HEK293 (cell line): ENCODE measurements at regions not wholly inside any gene's neighbourhood (a gene's known extent, or its start where the extent isn't known, plus 50 kb on each side); places are given as distances from the start of the nearest gene placed in this dataset.
A peak's percentile ranks its signal among the peaks of the same experiment; 100 is the strongest.

ENCODE experiments used
- CTCF ChIA-PET: fragments of 350-600 bp; formaldehyde crosslinking; extraction: SDS; loops from one replicate; lab custom pipeline; 2021; ENCODE audit warnings: antibody characterized with exemption; lab: Yijun Ruan, JAX
- POLR2A ChIA-PET: fragments of 300-600 bp; formaldehyde crosslinking; extraction: SDS; loops from one replicate; lab custom pipeline; 2020; ENCODE audit warnings: antibody characterized with exemption, inconsistent platforms; lab: Yijun Ruan, JAX
- H3K27ac ChIP-seq: fragments of 200-500 bp; sonication (Bioruptor generic); 2 replicates; pipeline ENCODE4 v1.5.1; 2014; ENCODE audit warnings: low read depth, low read length, control low read depth, inconsistent platforms; ENCODE audit errors: extremely low read depth
- H3K36me3 ChIP-seq, 2 experiments: fragments of 200-500 bp in 1 of 2; sonication (Bioruptor generic) in 1 of 2; 1 replicate in 1 of 2; 2 replicates in 1 of 2; pipeline ENCODE4 v1.5.1; 2014 to 2017; ENCODE audit warnings: inconsistent platforms in 2 of 2, low read length in 2 of 2; ENCODE audit not compliant: control insufficient read depth in 2 of 2, insufficient read depth in 1 of 2
- H3K4me1 ChIP-seq: fragments of 200-500 bp; sonication (Bioruptor generic); 2 replicates; pipeline ENCODE4 v1.5.1; 2014; ENCODE audit warnings: mild to moderate bottlenecking, low read length, inconsistent platforms; ENCODE audit not compliant: control insufficient read depth, insufficient read depth
- H3K4me3 ChIP-seq: 2 replicates; pipeline ENCODE4 v1.5.1; 2011; ENCODE audit warnings: low read depth, mild to moderate bottlenecking, control low read depth, low read length, moderate library complexity
- H3K9me3 ChIP-seq: fragments of 200-500 bp; sonication (Bioruptor generic); 2 replicates; pipeline ENCODE4 v1.5.1; 2014; ENCODE audit warnings: low read depth, low read length, inconsistent platforms; ENCODE audit not compliant: control insufficient read depth, insufficient read depth
- KLF16 ChIP-seq: fragments of 450-650 bp; formaldehyde crosslinking; IDR thresholded peaks from 2 replicates; pipeline ENCODE4 v1.5.1; 2017; ENCODE audit warnings: missing biosample characterization, missing genetic modification characterization
- SCRT2 ChIP-seq: fragments of 450-650 bp; formaldehyde crosslinking; IDR thresholded peaks from 2 replicates; pipeline ENCODE4 v1.5.1; 2016; ENCODE audit warnings: missing biosample characterization, missing genetic modification characterization
- TRIM28 ChIP-seq: IDR thresholded peaks from 2 replicates; pipeline ENCODE4 v1.6.1; 2011; ENCODE audit warnings: low read length, control low read depth, borderline replicate concordance
- TSHZ1 ChIP-seq: fragments of 450-650 bp; formaldehyde crosslinking; IDR thresholded peaks from 2 replicates; pipeline ENCODE4 v1.5.1; 2016; ENCODE audit warnings: missing biosample characterization, missing genetic modification characterization, borderline replicate concordance
- ZNF133 ChIP-seq: fragments of 450-650 bp; formaldehyde crosslinking; IDR thresholded peaks from 2 replicates; pipeline ENCODE4 v1.5.1; 2016; ENCODE audit warnings: missing biosample characterization, missing genetic modification characterization
- ZNF138 ChIP-seq: fragments of 450-650 bp; formaldehyde crosslinking; IDR thresholded peaks from 2 replicates; pipeline ENCODE4 v1.5.1; 2016; ENCODE audit warnings: missing biosample characterization, missing genetic modification characterization, borderline replicate concordance
- ZNF23 ChIP-seq: fragments of 450-650 bp; formaldehyde crosslinking; IDR thresholded peaks from 2 replicates; pipeline ENCODE4 v1.5.1; 2016; ENCODE audit warnings: missing biosample characterization, missing genetic modification characterization, borderline replicate concordance
- ZNF302 ChIP-seq: fragments of 450-650 bp; formaldehyde crosslinking; IDR thresholded peaks from 2 replicates; pipeline ENCODE4 v1.5.1; 2016; ENCODE audit warnings: missing biosample characterization, missing genetic modification characterization, low read depth
- ZNF37A ChIP-seq: fragments of 450-650 bp; IDR thresholded peaks from 2 replicates; pipeline ENCODE4 v1.5.1; 2018; ENCODE audit warnings: missing biosample characterization, missing genetic modification characterization
- ZNF398 ChIP-seq: fragments of 450-650 bp; formaldehyde crosslinking; IDR thresholded peaks from 2 replicates; pipeline ENCODE4 v1.5.1; 2017; ENCODE audit warnings: missing biosample characterization, missing genetic modification characterization
- ZNF473 ChIP-seq: fragments of 450-650 bp; formaldehyde crosslinking; IDR thresholded peaks from 2 replicates; pipeline ENCODE4 v1.5.1; 2017; ENCODE audit warnings: missing biosample characterization, missing genetic modification characterization
- ZNF558 ChIP-seq: fragments of 450-650 bp; formaldehyde crosslinking; IDR thresholded peaks from 2 replicates; pipeline ENCODE4 v1.5.1; 2016; ENCODE audit warnings: missing biosample characterization, missing genetic modification characterization
- ZNF571 ChIP-seq: fragments of 450-650 bp; formaldehyde crosslinking; IDR thresholded peaks from 2 replicates; pipeline ENCODE4 v1.5.0; 2017; ENCODE audit warnings: missing biosample characterization, missing genetic modification characterization
- ZNF692 ChIP-seq: fragments of 450-650 bp; formaldehyde crosslinking; IDR thresholded peaks from 2 replicates; pipeline ENCODE4 v1.5.1; 2016; ENCODE audit warnings: missing biosample characterization, missing genetic modification characterization
- ZNF768 ChIP-seq: fragments of 450-650 bp; formaldehyde crosslinking; IDR thresholded peaks from 2 replicates; pipeline ENCODE4 v1.5.1; 2018; ENCODE audit warnings: missing biosample characterization, mild to moderate bottlenecking, missing genetic modification characterization
- ZNF776 ChIP-seq: fragments of 450-650 bp; formaldehyde crosslinking; IDR thresholded peaks from 2 replicates; pipeline ENCODE4 v1.5.0; 2017; ENCODE audit warnings: missing biosample characterization, missing genetic modification characterization, borderline replicate concordance

GRCh38 chr16:11472410-11472809, 114.3 kb downstream of the LITAF start:
- Histone ChIP-seq H3K36me3 (no peaks in the 10 kb centered on the region), H3K9me3 (no peaks in the 10 kb centered on the region), H3K4me3 (no peak overlapping the region), H3K27ac (no peak overlapping the region), H3K4me1 (no peaks in the 10 kb centered on the region)
- ChIA-PET POLR2A (no interaction called here), CTCF (interaction anchor here (1.3 kb wide), 1 partner anchor 64 kb away, joined by 3 read pairs; no protein-coding TSS in a partner anchor)
- no peak for TF ChIP-seq ZNF23 (tag by site-specific recombination)
- TF ChIP-seq ZNF768 (tag by site-specific recombination), result 0 out of 2 replicates have a peak, but pooled peaks have one; percentile 37

- no peaks in the 10 kb centered on the region for H3K36me3 ChIP-seq
- TF ChIP-seq ZNF558 (tag by site-specific recombination) (no peak), ZNF138 (no peak), TRIM28 (no peak), ZNF473 (tag by site-specific recombination) (no peak), ZNF692 (tag by site-specific recombination) (no peak), ZNF23 (tag by site-specific recombination) (no peak), ZNF302 (no peak), TSHZ1 (tag by site-specific recombination) (no peak)
- no peaks in the 10 kb centered on the region for H3K9me3 ChIP-seq
- H3K4me3 ChIP-seq, result no peak overlapping the region
- no peak overlapping the region for H3K27ac ChIP-seq
- ChIA-PET POLR2A (no interaction called here), CTCF (interaction anchor here (1.3 kb wide), 1 partner anchor 65 kb away, joined by 3 read pairs; no protein-coding TSS in a partner anchor)
- no peaks in the 10 kb centered on the region for H3K4me1 ChIP-seq
These were observed 113.9 kb downstream of the LITAF start for GRCh38 chr16:11472851-11473250.

GRCh38 chr16:11473728-11474127, 113.0 kb downstream of the LITAF start:
- CTCF ChIA-PET, result interaction anchor here (1.3 to 2.4 kb wide), 3 partner anchors 24 to 66 kb away, joined by 3 to 7 read pairs (median 4); no protein-coding TSS in a partner anchor
- POLR2A ChIA-PET, result no interaction called here
- H3K27ac ChIP-seq, result no peak overlapping the region
- H3K36me3 ChIP-seq, result no peaks in the 10 kb centered on the region
- H3K9me3 ChIP-seq, result no peaks in the 10 kb centered on the region
- TF ChIP-seq ZNF571 (tag by site-specific recombination), result no peak
- TF ChIP-seq KLF16 (tag by site-specific recombination), result no peak
- no peak for TF ChIP-seq SCRT2 (tag by site-specific recombination)
- TF ChIP-seq ZNF37A (tag by site-specific recombination), result no peak
- TF ChIP-seq ZNF133 (tag by site-specific recombination), result no peak
- no peak for TF ChIP-seq ZNF776 (tag by site-specific recombination)
- TF ChIP-seq ZNF398 (tag by site-specific recombination), result no peak
- H3K4me3 ChIP-seq, result no peak overlapping the region
- H3K4me1 ChIP-seq, result no peaks in the 10 kb centered on the region
